Spleen (tissue), 11 donors: ENCODE measurements at regions not wholly inside any gene's neighbourhood (a gene's known extent, or its start where the extent isn't known, plus 50 kb on each side); places are given as distances from the start of the nearest gene placed in this dataset.
"Not testable (repeated sequence)": the region's sequence is repeated elsewhere in the genome, so short reads cannot be mapped to it uniquely, and the experiment has no call there.

ENCODE experiments used
- DNase-seq: peaks from one replicate; pipeline ENCODE4 v3.0.0-alpha.2; 2020
- H3K27ac ChIP-seq, 8 donors: fragments of 200-600 bp; sonication (generic) in 7 of 8; 1 replicate in 4 of 8; 2 replicates in 4 of 8; pipeline versions ENCODE4 v1.5.0 to v1.8.0; 2016 to 2021; ENCODE audit warnings: inconsistent platforms in 4 of 8, mild to moderate bottlenecking in 4 of 8, moderate library complexity in 1 of 8
- H3K27me3 ChIP-seq, 7 donors: fragments of 200-600 bp; sonication (generic) in 6 of 7; replicated peaks in 1 of 7; 1 replicate in 4 of 7; 2 replicates in 3 of 7; pipeline versions ENCODE4 v1.5.0 to v1.8.0; 2016 to 2021; ENCODE audit warnings: inconsistent platforms in 3 of 7, mild to moderate bottlenecking in 1 of 7
- H3K36me3 ChIP-seq, 6 donors: fragments of 200-600 bp; sonication (generic) in 5 of 6; 1 replicate in 4 of 6; 2 replicates in 2 of 6; pipeline versions ENCODE4 v1.5.0 to v1.8.0; 2016 to 2021; ENCODE audit warnings: inconsistent platforms in 2 of 6
- H3K4me1 ChIP-seq, 6 donors: fragments of 200-600 bp; sonication (generic) in 5 of 6; 1 replicate in 3 of 6; 2 replicates in 3 of 6; pipeline versions ENCODE4 v1.5.0 to v1.8.0; 2016 to 2021; ENCODE audit warnings: inconsistent platforms in 3 of 6
- H3K4me3 ChIP-seq, 8 donors: fragments of 200-600 bp; sonication (generic) in 7 of 8; 1 replicate in 4 of 8; 2 replicates in 4 of 8; pipeline versions ENCODE4 v1.5.0 to v1.8.0; 2016 to 2021; ENCODE audit warnings: inconsistent platforms in 4 of 8, mild to moderate bottlenecking in 4 of 8, moderate library complexity in 2 of 8
- H3K9me3 ChIP-seq, 8 donors: fragments of 200-600 bp; sonication (generic) in 7 of 8; 1 replicate in 4 of 8; 2 replicates in 4 of 8; pipeline versions ENCODE4 v1.5.0 to v1.8.0; 2016 to 2021; ENCODE audit warnings: inconsistent platforms in 4 of 8
- POLR2A ChIP-seq, 3 donors: fragments of 450-650 bp; IDR thresholded peaks; one replicate each; pipeline ENCODE4 v1.5.1; 2017; ENCODE audit warnings: antibody characterized with exemption in 3 of 3, mild to moderate bottlenecking in 1 of 3
- POLR2AphosphoS5 ChIP-seq, 3 donors: sonication (generic); formaldehyde crosslinking; IDR thresholded peaks; one replicate each; pipeline ENCODE4 v1.5.1; 2017; ENCODE audit warnings: antibody characterized with exemption in 3 of 3
- WGBS, 5 donors: extraction: QIAGEN DNeasy Blood & Tissue Kit in 3 of 5; methylation state at CpG; one replicate each; pipeline versions ENCODE4 v1.1.5 to v1.1.7; 2013 to 2018; 5-methylcytosine and 5-hydroxymethylcytosine counted together
- intact Hi-C: fragments of 100-400 bp; cut with DNase I; formaldehyde crosslinking; loops from one replicate; pipeline ENCODE4 v1.15.0; 2023; ENCODE audit warnings: low total_unique reads
- TF ChIP-seq, protein P1 (sequence below), 11 experiments: fragments of 200-600 bp in 7 of 11; fragments of 450-650 bp in 4 of 11; sonication (generic) in 4 of 11; IDR thresholded peaks in 8 of 11; conservative IDR thresholded peaks in 3 of 11; 1 replicate in 7 of 11; 2 replicates in 4 of 11; pipeline versions ENCODE4 v1.4.0 to v1.8.0; 2016 to 2021; ENCODE audit warnings: antibody characterized with exemption in 11 of 11, inconsistent platforms in 4 of 11, mild to moderate bottlenecking in 1 of 11
- donor health status: healthy with polysubstance abuse.
- donor health status: DM: no; HTN: no; CAD: no; lungs with moderate emphysema.
- donor health status: DM: no; HTN: no; CAD: no.
- donor health status: Bipolar disorder and iron deficiency.
- donor health status: healthy.
- donor health status: DM: no; HTN: no; CAD: no.
- donor health status: DM: yes; HTN: yes; CAD: no.

GRCh38 chr14:89697281-89698060 is 257.1 kb downstream of the EFCAB11 start:
- H3K36me3 ChIP-seq, result no peaks in the 10 kb centered on the region
- no peak for DNase-seq
- TF ChIP-seq POLR2A (IDR thresholded peaks at IDR 0.05), result no peak
- TF ChIP-seq POLR2AphosphoS5 (IDR thresholded peaks at IDR 0.05), result no peak
- TF ChIP-seq, protein P1, sequence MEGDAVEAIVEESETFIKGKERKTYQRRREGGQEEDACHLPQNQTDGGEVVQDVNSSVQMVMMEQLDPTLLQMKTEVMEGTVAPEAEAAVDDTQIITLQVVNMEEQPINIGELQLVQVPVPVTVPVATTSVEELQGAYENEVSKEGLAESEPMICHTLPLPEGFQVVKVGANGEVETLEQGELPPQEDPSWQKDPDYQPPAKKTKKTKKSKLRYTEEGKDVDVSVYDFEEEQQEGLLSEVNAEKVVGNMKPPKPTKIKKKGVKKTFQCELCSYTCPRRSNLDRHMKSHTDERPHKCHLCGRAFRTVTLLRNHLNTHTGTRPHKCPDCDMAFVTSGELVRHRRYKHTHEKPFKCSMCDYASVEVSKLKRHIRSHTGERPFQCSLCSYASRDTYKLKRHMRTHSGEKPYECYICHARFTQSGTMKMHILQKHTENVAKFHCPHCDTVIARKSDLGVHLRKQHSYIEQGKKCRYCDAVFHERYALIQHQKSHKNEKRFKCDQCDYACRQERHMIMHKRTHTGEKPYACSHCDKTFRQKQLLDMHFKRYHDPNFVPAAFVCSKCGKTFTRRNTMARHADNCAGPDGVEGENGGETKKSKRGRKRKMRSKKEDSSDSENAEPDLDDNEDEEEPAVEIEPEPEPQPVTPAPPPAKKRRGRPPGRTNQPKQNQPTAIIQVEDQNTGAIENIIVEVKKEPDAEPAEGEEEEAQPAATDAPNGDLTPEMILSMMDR (IDR thresholded peaks at IDR 0.05 in 8 of 11, conservative IDR thresholded peaks at IDR 0.05 in 3 of 11), result no peak
- no peaks in the 10 kb centered on the region for H3K9me3 ChIP-seq
- WGBS, 5 donors, result 80 to 86% (median 85%) methylated on average over 8 of the region's 8 CpGs
- H3K27me3 ChIP-seq, result no peaks in the 10 kb centered on the region
- intact Hi-C loops, result no loop called here
- peaks cover 13 to 20% (median 16%) of the 10 kb centered on the region in 6 donors for H3K4me1 ChIP-seq
- H3K27ac ChIP-seq, result no peak overlapping the region
- no peak overlapping the region for H3K4me3 ChIP-seq

DNA sequence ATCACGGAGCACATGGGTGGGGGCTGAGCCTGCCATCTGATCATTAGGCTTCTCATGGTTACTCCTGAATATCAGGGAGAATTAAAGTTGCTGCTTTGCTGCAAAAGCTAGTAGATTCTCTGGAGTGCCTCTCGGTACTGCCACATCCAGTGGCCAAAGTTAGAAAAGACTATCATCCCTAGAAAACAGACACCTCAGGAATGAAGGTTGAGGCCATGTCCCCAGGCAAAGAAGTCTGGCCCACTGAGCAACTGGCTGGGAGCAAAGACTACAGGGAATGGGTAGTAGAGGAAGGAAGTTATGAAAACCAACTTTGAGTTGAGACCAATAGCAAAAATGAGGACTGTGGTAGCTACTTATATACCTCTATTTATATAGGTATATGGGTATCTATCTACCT is 258.7 kb downstream of the EFCAB11 start:
- Histone ChIP-seq H3K27me3 (no peaks in the 10 kb centered on the region), H3K27ac (no peak overlapping the region), H3K9me3 (no peaks in the 10 kb centered on the region), H3K4me1 (peaks cover under 1 to 6% (median 4%) of the 10 kb centered on the region in 6 donors), H3K4me3 (no peak overlapping the region), H3K36me3 (no peaks in the 10 kb centered on the region)
- TF ChIP-seq POLR2A (IDR thresholded peaks at IDR 0.05) (no peak), POLR2AphosphoS5 (IDR thresholded peaks at IDR 0.05) (no peak)
- TF ChIP-seq, protein P1 (IDR thresholded peaks at IDR 0.05 in 8 of 11, conservative IDR thresholded peaks at IDR 0.05 in 3 of 11), result no peak
- 87 to 93% (median 91%) methylated on average over 2 of the region's 2 CpGs for WGBS, 5 donors
- DNase-seq, result no peak
- intact Hi-C loops, result no loop called here

DNA sequence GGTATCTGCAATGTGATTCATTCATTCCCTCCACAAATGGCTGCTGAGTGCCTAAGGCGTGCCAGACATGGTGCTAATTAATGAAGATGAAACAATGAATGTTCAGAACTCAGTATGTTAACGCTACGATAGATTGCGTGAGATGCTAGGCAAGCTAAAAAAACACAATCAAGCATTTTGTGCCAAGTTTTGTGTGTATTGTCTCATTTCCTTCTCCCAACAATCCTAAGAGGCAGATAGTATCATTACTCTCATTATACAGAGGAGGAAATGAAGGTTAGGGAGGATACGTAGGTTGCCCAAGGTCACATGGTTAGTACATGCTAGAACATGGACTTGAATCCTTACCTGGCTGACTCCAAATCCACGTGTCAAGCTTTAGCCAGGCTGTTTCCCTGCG is 264.4 kb downstream of the EFCAB11 start:
- no peak overlapping the region for H3K4me3 ChIP-seq
- no peak for DNase-seq
- intact Hi-C loops, result no loop called here
- H3K4me1 ChIP-seq, result no peaks in the 10 kb centered on the region
- TF ChIP-seq POLR2A (IDR thresholded peaks at IDR 0.05) (no peak), POLR2AphosphoS5 (IDR thresholded peaks at IDR 0.05) (no peak)
- TF ChIP-seq, protein P1 (IDR thresholded peaks at IDR 0.05 in 8 of 11, conservative IDR thresholded peaks at IDR 0.05 in 3 of 11), result no peak
- H3K36me3 ChIP-seq, result no peaks in the 10 kb centered on the region
- no peaks in the 10 kb centered on the region for H3K27me3 ChIP-seq
- 79 to 82% (median 81%) methylated on average over 7 of the region's 7 CpGs for WGBS, 5 donors
- no peak overlapping the region for H3K27ac ChIP-seq
- H3K9me3 ChIP-seq, result peaks cover 0 to 21% (median 13%) of the 10 kb centered on the region in 8 donors

GRCh38 chr14:89689711-89690110 is 264.8 kb downstream of the EFCAB11 start:
- DNase-seq, H3K27me3 ChIP-seq, H3K27ac ChIP-seq, H3K36me3 ChIP-seq, intact Hi-C loops, H3K4me3 ChIP-seq, H3K4me1 ChIP-seq: not testable (repeated sequence)
- H3K9me3 ChIP-seq, result peaks cover 0 to 25% (median 13%) of the 10 kb centered on the region in 8 donors
- WGBS, 5 donors, result 87 to 95% (median 91%) methylated on average over 7 of the region's 7 CpGs
